Testis (tissue), 2 donors: ENCODE measurements at regions not wholly inside any gene's neighbourhood (a gene's known extent, or its start where the extent isn't known, plus 50 kb on each side); places are given as distances from the start of the nearest gene placed in this dataset.

ENCODE experiments used
- DNase-seq: peaks from one replicate; pipeline ENCODE4 v3.0.0-alpha.2; 2019
- H3K27ac ChIP-seq, 2 donors: fragments of 200-600 bp; sonication (generic); one replicate each; pipeline ENCODE4 v1.5.1; 2019
- H3K27me3 ChIP-seq: fragments of 200-600 bp; sonication (generic); one replicate; pipeline ENCODE4 v1.5.1; 2019
- H3K36me3 ChIP-seq: fragments of 200-600 bp; sonication (generic); one replicate; pipeline ENCODE4 v1.5.1; 2017; ENCODE audit warnings: low read depth; ENCODE audit errors: missing control alignments
- H3K4me1 ChIP-seq: fragments of 200-600 bp; sonication (generic); one replicate; pipeline ENCODE4 v1.5.1; 2019
- H3K4me3 ChIP-seq, 2 donors: fragments of 200-600 bp; sonication (generic); one replicate each; pipeline ENCODE4 v1.5.1; 2017 to 2019
- H3K9me3 ChIP-seq: fragments of 200-600 bp; sonication (generic); one replicate; pipeline ENCODE4 v1.5.1; 2017
- POLR2A ChIP-seq: fragments of 450-650 bp; IDR thresholded peaks from one replicate; pipeline ENCODE4 v1.6.1; 2017; ENCODE audit warnings: antibody characterized with exemption, mild to moderate bottlenecking, moderate library complexity
- WGBS, 2 donors: methylation state at CpG; one replicate each; pipeline ENCODE4 v1.1.5; 2018; 5-methylcytosine and 5-hydroxymethylcytosine counted together
- intact Hi-C: fragments of 100-400 bp; cut with DNase I; formaldehyde crosslinking; loops from one replicate; pipeline ENCODE4 v1.15.1; 2023; ENCODE audit warnings: low total_unique reads
- TF ChIP-seq, protein P1 (sequence below), 3 experiments: fragments of 450-650 bp in 2 of 3; fragments of 200-600 bp in 1 of 3; sonication (generic) in 1 of 3; IDR thresholded peaks; one replicate each; pipeline ENCODE4 v1.5.1; 2016 to 2019; ENCODE audit warnings: antibody characterized with exemption in 3 of 3, mild to moderate bottlenecking in 2 of 3, moderate library complexity in 1 of 3

DNA sequence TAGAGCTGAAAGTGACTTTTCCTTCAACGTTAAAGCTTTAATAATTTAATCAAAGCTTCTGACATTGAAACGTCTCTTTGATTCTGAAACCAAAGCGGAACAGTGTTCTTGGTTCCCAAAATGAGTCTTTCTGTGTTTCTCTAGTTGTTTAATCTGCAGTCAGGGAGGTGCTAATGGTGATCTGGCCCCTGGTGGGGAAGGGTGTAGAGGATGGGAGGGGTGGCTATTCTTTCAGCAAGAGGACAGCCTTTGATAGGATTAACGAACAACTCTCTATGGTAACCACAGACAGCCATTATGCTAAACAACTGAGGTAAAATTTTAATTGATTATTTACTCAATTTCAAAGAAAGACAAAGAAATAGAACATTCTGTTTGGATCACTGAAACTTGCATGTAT lies 79.9 kb upstream of the CADPS start:
- Histone ChIP-seq H3K4me3 (no peak overlapping the region), H3K36me3 (no peaks in the 10 kb centered on the region), H3K27ac (no peak overlapping the region), H3K9me3 (no peaks in the 10 kb centered on the region), H3K4me1 (no peaks in the 10 kb centered on the region), H3K27me3 (no peaks in the 10 kb centered on the region)
- DNase-seq: no peak
- TF ChIP-seq POLR2A: no peak
- TF ChIP-seq, protein P1, sequence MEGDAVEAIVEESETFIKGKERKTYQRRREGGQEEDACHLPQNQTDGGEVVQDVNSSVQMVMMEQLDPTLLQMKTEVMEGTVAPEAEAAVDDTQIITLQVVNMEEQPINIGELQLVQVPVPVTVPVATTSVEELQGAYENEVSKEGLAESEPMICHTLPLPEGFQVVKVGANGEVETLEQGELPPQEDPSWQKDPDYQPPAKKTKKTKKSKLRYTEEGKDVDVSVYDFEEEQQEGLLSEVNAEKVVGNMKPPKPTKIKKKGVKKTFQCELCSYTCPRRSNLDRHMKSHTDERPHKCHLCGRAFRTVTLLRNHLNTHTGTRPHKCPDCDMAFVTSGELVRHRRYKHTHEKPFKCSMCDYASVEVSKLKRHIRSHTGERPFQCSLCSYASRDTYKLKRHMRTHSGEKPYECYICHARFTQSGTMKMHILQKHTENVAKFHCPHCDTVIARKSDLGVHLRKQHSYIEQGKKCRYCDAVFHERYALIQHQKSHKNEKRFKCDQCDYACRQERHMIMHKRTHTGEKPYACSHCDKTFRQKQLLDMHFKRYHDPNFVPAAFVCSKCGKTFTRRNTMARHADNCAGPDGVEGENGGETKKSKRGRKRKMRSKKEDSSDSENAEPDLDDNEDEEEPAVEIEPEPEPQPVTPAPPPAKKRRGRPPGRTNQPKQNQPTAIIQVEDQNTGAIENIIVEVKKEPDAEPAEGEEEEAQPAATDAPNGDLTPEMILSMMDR (IDR thresholded peaks at IDR 0.05): no peak
- WGBS, 2 donors: 61 to 63% methylated on average over 4 of the region's 4 CpGs
- intact Hi-C loops: no loop called here

DNA sequence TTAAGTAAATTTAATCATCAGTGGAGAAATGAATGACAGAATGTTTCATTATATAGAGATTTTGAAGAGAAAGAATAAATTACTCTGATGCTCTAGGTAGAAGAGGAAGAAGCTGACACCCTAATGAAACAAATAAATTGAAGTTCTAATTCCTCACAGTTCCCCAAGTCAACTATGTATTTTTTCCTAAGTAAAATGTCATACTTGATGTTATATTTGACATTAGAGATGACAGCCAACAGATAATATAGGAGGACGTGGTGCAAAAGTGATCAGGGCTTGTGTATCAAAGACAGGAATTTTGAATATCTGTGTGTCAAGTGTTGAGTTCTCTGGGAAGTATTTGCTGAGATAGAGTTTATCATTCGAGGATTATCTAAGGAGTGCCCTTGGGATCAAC lies 81.2 kb upstream of the CADPS start:
- Histone ChIP-seq H3K4me1 (no peaks in the 10 kb centered on the region), H3K36me3 (no peaks in the 10 kb centered on the region), H3K27me3 (no peaks in the 10 kb centered on the region), H3K27ac (no peak overlapping the region), H3K4me3 (no peak overlapping the region), H3K9me3 (no peaks in the 10 kb centered on the region)
- no peak for TF ChIP-seq POLR2A
- TF ChIP-seq, protein P1 (IDR thresholded peaks at IDR 0.05): no peak
- no peak for DNase-seq
- intact Hi-C loops: no loop called here
- WGBS, 2 donors: 62 to 68% methylated on average over 2 of the region's 2 CpGs

DNA sequence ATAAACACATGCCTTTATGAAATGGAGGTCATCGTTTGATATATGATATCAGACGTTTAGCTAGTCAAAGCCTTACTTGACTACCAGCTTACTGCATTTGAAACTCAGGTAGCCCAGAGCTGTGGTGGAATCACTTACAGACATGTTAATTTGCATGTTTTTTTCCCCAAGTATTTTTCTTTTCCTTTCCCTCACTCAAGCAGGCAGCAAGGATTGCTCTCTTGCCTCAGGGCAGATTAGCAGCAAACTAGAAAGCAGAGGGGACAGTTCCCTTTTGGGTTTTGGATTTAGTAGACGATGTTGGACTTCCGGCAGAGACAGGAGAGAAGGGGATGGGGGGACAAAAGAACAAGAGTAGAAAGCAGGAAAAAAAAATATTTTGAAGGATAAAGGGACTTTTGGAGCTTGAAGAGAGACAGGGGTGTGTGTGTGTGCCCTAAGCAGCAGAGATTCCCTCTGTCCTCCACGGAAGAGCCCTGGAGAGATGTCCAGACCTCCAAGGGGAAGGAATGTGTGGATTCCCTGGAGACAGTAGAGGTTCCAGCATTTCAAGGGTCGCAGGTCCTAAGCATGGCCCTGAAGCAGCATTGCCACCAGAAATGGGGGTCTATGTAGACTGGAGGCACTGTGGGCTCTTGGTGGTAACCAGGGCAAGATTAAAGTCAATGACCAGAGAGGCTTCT lies 86.8 kb upstream of the CADPS start:
- no peak overlapping the region for H3K4me3 ChIP-seq
- H3K9me3 ChIP-seq: no peaks in the 10 kb centered on the region
- no peaks in the 10 kb centered on the region for H3K36me3 ChIP-seq
- no peaks in the 10 kb centered on the region for H3K4me1 ChIP-seq
- intact Hi-C loops: no loop called here
- H3K27me3 ChIP-seq: no peaks in the 10 kb centered on the region
- WGBS, 2 donors: 67 to 73% methylated on average over 6 of the region's 6 CpGs
- TF ChIP-seq, protein P1 (IDR thresholded peaks at IDR 0.05): no peak
- TF ChIP-seq POLR2A: no peak
- H3K27ac ChIP-seq: no peak overlapping the region
- DNase-seq: no peak

DNA sequence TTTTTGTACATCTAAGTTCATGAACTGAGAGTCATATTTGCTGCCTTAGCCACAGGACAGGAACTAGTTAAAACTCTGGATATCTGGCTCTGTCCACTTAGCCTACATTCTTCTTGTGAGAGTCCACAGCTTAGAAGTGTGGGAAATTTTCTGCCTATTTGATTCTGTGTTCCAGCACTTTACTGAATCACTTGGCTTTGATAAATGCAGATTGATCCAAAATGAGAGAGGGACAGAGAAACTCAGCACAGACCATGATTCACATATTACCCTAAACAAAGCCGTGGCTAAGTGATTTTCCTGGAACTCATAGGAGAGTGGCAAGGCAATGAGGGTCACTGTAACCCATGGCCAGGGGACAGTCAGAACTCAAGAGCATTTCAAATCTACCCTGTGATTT lies 87.5 kb upstream of the CADPS start:
- 66 to 77% methylated on average over 1 of the region's 1 CpG for WGBS, 2 donors
- Histone ChIP-seq H3K27ac (no peak overlapping the region), H3K4me3 (no peak overlapping the region), H3K36me3 (no peaks in the 10 kb centered on the region), H3K4me1 (no peaks in the 10 kb centered on the region), H3K27me3 (no peaks in the 10 kb centered on the region), H3K9me3 (no peaks in the 10 kb centered on the region)
- intact Hi-C loops: no loop called here
- DNase-seq: no peak
- TF ChIP-seq POLR2A: no peak
- TF ChIP-seq, protein P1 (IDR thresholded peaks at IDR 0.05): no peak

DNA sequence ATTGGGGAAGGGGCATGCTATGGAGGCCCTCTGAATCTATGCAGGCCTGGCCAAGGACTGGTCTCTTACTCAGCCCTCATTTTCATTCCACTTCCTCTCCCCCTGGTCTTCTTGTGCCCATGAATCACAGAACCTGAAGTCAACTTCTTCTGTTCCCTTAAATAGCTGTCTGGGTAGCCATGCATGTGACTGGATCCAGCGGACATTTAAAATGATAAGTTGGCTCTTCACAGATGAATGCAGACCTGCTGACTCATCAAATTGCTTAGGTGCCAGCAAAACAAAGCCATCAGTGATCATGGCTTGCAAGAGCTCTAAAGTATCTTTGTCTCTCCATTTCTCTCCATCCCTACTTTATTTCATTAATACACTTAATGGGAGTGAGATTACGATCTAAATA lies 90.1 kb upstream of the CADPS start:
- TF ChIP-seq POLR2A: no peak
- TF ChIP-seq, protein P1 (IDR thresholded peaks at IDR 0.05): no peak
- DNase-seq: no peak
- no peak overlapping the region for H3K27ac ChIP-seq

More for the DNA sequence above, 90.1 kb upstream of the CADPS start:
- H3K27me3 ChIP-seq: no peaks in the 10 kb centered on the region
- WGBS, 2 donors: 75 to 78% methylated on average over 2 of the region's 2 CpGs
- no peaks in the 10 kb centered on the region for H3K9me3 ChIP-seq
- H3K36me3 ChIP-seq: no peaks in the 10 kb centered on the region
- intact Hi-C loops: no loop called here
- no peak overlapping the region for H3K4me3 ChIP-seq
- no peaks in the 10 kb centered on the region for H3K4me1 ChIP-seq
